DND-41 (cell line): ENCODE measurements at regions not wholly inside any gene's neighbourhood (a gene's known extent, or its start where the extent isn't known, plus 50 kb on each side); places are given as distances from the start of the nearest gene placed in this dataset.

Experiments used
- EZH2 ChIP-seq: IDR thresholded peaks from 3 replicates; pipeline ENCODE4 v1.6.1; 2012; ENCODE audit warnings: borderline replicate concordance, low read depth, mild to moderate bottlenecking, moderate library complexity, low read length, inconsistent platforms; ENCODE audit not compliant: severe bottlenecking
- TF ChIP-seq, protein P1 (sequence below): IDR thresholded peaks from 2 replicates; pipeline ENCODE4 v1.5.1; 2012; ENCODE audit warnings: borderline replicate concordance, low read length, moderate library complexity, mild to moderate bottlenecking; ENCODE audit not compliant: poor library complexity, severe bottlenecking; ENCODE audit errors: extremely low read depth

DNA sequence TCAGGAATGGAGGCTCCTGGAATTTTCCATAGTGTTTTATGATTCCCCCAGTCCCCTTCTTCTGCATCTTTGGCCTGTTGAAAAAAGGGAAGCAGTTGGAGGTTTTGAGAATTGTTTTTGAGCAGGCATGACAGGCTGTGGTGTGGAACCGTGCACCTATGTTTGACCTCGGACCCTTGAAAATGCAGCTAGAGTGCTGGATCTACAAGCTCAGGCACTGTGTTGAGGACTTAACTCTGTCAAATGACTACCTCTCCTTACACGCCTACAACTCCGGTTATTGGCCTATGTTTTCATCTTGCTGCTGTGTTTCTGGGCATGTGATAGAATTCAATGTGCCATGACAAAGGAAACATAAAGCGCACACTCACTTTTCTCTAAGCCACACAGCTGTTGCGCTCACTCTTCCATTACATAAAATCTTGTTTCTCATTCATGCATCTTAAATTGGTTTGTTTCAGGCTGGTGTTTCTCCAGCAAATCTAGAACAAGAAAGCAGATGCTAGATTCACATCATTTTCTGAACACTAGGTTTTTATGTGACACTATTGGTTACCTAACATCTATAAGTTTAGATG lies 616.6 kb downstream of the FGF9 start:
- no peak for TF ChIP-seq EZH2
- TF ChIP-seq, protein P1, sequence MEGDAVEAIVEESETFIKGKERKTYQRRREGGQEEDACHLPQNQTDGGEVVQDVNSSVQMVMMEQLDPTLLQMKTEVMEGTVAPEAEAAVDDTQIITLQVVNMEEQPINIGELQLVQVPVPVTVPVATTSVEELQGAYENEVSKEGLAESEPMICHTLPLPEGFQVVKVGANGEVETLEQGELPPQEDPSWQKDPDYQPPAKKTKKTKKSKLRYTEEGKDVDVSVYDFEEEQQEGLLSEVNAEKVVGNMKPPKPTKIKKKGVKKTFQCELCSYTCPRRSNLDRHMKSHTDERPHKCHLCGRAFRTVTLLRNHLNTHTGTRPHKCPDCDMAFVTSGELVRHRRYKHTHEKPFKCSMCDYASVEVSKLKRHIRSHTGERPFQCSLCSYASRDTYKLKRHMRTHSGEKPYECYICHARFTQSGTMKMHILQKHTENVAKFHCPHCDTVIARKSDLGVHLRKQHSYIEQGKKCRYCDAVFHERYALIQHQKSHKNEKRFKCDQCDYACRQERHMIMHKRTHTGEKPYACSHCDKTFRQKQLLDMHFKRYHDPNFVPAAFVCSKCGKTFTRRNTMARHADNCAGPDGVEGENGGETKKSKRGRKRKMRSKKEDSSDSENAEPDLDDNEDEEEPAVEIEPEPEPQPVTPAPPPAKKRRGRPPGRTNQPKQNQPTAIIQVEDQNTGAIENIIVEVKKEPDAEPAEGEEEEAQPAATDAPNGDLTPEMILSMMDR: no peak
